ENCODE measurements at regions not wholly inside any gene's neighbourhood (a gene's known extent, or its start where the extent isn't known, plus 50 kb on each side); places are given as distances from the start of the nearest gene placed in this dataset.

DNA sequence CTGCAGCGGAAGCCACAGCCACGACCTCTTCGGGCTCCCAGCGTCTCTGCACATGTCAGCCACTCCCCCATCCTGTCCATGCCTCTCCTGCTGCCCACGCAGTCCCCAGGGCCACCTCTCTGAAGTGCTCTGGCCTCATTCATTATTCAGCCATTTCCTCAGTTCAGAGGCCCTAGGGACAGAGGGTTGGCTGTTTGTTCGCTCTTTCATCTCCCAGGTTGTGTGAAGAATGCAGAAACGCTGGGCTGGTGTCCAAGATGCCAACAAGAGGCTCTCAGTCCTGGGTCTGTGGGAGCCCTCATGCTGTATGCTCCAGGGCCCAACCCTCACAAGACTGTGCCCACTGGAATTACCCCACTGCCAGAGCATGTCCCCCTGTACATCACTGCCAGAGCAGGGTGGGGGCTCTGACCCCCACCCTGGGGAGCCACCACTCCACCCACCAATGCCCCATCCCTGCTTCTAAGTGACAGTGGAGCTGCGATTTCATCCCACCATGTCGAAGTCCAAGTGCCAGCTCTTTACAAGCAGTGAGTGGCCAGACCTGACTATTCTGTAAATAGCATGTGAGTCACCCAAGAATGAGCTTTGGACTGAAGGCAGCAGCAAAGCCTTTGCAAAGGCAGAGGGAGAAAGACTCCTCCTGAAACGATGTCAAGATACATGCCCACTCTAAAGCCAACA lies 209.6 kb downstream of the BUD13 start:
- no peak overlapping the region for H3K27ac ChIP-seq
- intact Hi-C loops (cut with DNase I): no loop called here
- WGBS, 4 donors: 36 to 66% (median 59%) methylated on average over 7 to 10 of the region's 10 CpGs
- no peaks in the 10 kb centered on the region for H3K27me3 ChIP-seq
- H3K9me3 ChIP-seq (replicated peaks in 1 of 3): no peaks in the 10 kb centered on the region
- no peaks in the 10 kb centered on the region for H3K4me1 ChIP-seq (replicated peaks in 1 of 2)
- TF ChIP-seq, protein P1, sequence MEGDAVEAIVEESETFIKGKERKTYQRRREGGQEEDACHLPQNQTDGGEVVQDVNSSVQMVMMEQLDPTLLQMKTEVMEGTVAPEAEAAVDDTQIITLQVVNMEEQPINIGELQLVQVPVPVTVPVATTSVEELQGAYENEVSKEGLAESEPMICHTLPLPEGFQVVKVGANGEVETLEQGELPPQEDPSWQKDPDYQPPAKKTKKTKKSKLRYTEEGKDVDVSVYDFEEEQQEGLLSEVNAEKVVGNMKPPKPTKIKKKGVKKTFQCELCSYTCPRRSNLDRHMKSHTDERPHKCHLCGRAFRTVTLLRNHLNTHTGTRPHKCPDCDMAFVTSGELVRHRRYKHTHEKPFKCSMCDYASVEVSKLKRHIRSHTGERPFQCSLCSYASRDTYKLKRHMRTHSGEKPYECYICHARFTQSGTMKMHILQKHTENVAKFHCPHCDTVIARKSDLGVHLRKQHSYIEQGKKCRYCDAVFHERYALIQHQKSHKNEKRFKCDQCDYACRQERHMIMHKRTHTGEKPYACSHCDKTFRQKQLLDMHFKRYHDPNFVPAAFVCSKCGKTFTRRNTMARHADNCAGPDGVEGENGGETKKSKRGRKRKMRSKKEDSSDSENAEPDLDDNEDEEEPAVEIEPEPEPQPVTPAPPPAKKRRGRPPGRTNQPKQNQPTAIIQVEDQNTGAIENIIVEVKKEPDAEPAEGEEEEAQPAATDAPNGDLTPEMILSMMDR (IDR thresholded peaks at IDR 0.05): no peak
- no peak for TF ChIP-seq POLR2A (IDR thresholded peaks at IDR 0.05)
- DNase-seq: no peak
- no peak overlapping the region for H3K4me3 ChIP-seq
- no peaks in the 10 kb centered on the region for H3K36me3 ChIP-seq (replicated peaks in 1 of 2)

DNA sequence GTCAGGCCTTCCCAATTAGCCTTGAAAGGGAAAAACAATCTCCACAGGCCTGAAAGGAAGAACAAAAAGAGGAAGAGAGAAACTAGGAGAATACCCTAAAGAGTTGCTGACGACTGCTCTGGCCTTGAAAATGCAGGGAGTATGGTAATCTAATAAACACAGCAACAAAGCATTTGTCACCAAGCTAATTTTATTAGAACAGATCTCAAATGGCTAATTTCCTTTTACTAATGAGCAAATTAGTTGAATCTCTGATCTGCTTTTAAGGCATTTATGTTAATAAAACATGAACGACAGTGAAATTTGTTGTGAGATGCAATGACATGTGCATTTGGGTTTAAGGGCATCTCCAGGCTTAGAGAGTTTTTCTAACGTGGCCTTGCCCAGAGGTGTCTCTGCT lies 212.2 kb downstream of the BUD13 start:
- TF ChIP-seq POLR2A (IDR thresholded peaks at IDR 0.05): no peak
- TF ChIP-seq, protein P1 (IDR thresholded peaks at IDR 0.05): no peak
- H3K36me3 ChIP-seq (replicated peaks in 1 of 2): no peaks in the 10 kb centered on the region
- DNase-seq: no peak
- H3K4me1 ChIP-seq (replicated peaks in 1 of 2): no peaks in the 10 kb centered on the region
- H3K27ac ChIP-seq: no peak overlapping the region
- intact Hi-C loops (cut with DNase I): no loop called here
- 57 to 64% (median 59%) methylated on average over 3 of the region's 3 CpGs for WGBS, 4 donors
- H3K9me3 ChIP-seq (replicated peaks in 1 of 3): no peaks in the 10 kb centered on the region
- H3K27me3 ChIP-seq: no peaks in the 10 kb centered on the region
- no peak overlapping the region for H3K4me3 ChIP-seq

DNA sequence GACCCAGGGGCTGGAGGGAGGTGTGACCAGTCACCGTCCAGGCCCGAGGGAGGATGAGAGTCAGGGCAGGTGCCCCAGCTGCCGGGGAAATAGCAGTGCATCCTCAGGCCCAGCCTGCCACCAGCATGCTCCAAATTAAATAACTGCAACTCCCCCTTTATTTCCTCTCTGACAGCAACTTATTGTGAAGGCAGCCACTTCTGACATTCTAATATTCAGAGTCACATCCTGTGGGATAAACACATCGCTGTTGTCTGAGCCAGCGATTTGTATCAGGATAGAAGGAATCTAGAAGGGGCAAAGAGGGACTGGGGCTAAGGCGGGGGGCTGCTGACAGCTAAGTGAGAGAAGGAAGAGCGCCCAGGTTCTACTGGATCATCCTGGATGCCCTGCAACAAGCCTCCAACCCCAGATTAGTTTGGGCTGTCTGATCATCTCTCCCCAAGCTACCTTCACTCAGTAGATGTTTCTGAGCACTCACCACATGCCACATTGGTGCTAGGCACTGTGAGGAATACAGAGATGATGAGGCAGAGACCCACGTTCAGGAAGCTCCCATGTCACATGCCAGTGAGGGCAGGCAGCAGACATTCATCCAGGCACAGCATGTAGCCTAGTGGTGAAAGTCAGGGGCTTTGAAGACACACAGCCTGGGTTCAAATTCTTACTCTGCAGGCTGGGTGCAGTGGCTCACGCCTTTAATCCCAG lies 214.1 kb downstream of the BUD13 start:
- intact Hi-C loops (cut with DNase I): no loop called here
- 46 to 64% (median 61%) methylated on average over 7 to 9 of the region's 9 CpGs for WGBS, 4 donors

DNA sequence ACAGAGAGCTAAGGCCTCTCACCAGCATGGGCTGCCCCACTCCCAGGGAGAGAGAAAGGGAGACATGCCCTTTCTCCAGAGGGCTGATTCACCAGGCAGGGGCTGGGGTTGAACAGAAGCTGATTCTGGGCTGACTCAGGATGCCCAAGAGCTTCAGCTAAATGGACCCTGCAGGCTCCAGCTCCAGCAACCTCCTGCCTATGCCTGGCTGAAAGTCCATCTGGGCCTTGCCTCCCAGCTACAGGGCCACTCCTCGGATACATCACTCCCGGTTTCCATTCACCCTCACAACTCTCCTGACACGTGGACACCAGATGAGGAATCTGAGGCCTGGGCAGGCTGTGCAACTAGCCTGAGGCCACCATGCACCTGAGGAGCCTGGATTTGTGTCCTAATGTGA lies 215.5 kb downstream of the BUD13 start:
- no peak for TF ChIP-seq POLR2A (IDR thresholded peaks at IDR 0.05)
- TF ChIP-seq, protein P1 (IDR thresholded peaks at IDR 0.05): no peak
- intact Hi-C loops (cut with DNase I): no loop called here

More for the DNA sequence above, 214.1 kb downstream of the BUD13 start:
- H3K4me1 ChIP-seq (replicated peaks in 1 of 2): no peaks in the 10 kb centered on the region
- no peaks in the 10 kb centered on the region for H3K9me3 ChIP-seq (replicated peaks in 1 of 3)
- TF ChIP-seq, protein P1 (IDR thresholded peaks at IDR 0.05): no peak
- TF ChIP-seq POLR2A (IDR thresholded peaks at IDR 0.05): no peak
- no peak for DNase-seq
- no peaks in the 10 kb centered on the region for H3K36me3 ChIP-seq (replicated peaks in 1 of 2)
- no peak overlapping the region for H3K27ac ChIP-seq
- H3K27me3 ChIP-seq: no peaks in the 10 kb centered on the region
- H3K4me3 ChIP-seq: no peak overlapping the region

More for the DNA sequence above, 215.5 kb downstream of the BUD13 start:
- Histone ChIP-seq H3K4me1 (replicated peaks in 1 of 2) (no peaks in the 10 kb centered on the region), H3K4me3 (no peak overlapping the region), H3K9me3 (replicated peaks in 1 of 3) (no peaks in the 10 kb centered on the region), H3K36me3 (replicated peaks in 1 of 2) (no peaks in the 10 kb centered on the region), H3K27me3 (no peaks in the 10 kb centered on the region), H3K27ac (no peak overlapping the region)
- 73 to 100% (median 86%) methylated on average over 3 of the region's 3 CpGs; no CpG with 5 or more reads in 1 of the 4 donors for WGBS, 4 donors
- no peak for DNase-seq
